Adrenal gland (tissue), 9 donors: ENCODE measurements at regions not wholly inside any gene's neighbourhood (a gene's known extent, or its start where the extent isn't known, plus 50 kb on each side); places are given as distances from the start of the nearest gene placed in this dataset.

Experiments used
- DNase-seq, 7 donors: peaks; one replicate each; pipeline ENCODE4 v3.0.0-alpha.2; 2019 to 2020
- H3K27ac ChIP-seq, 5 donors: fragments of 200-600 bp; sonication (generic) in 4 of 5; 1 replicate in 3 of 5; 2 replicates in 2 of 5; pipeline versions ENCODE4 v1.5.1 to v1.8.0; 2016 to 2020; ENCODE audit warnings: mild to moderate bottlenecking in 1 of 5
- H3K27me3 ChIP-seq: fragments of 200-600 bp; 2 replicates; pipeline ENCODE4 v1.8.0; 2021
- H3K36me3 ChIP-seq, 2 donors: fragments of 200-600 bp; replicated peaks in 1 of 2; 1 replicate in 1 of 2; 2 replicates in 1 of 2; pipeline versions ENCODE4 v1.5.1 to v1.8.0; 2018 to 2022
- H3K4me1 ChIP-seq, 2 donors: fragments of 200-600 bp; replicated peaks in 1 of 2; 1 replicate in 1 of 2; 2 replicates in 1 of 2; pipeline versions ENCODE4 v1.5.1 to v1.8.0; 2018 to 2021
- H3K4me3 ChIP-seq, 4 donors: fragments of 200-600 bp; sonication (generic) in 3 of 4; one replicate each; pipeline ENCODE4 v1.5.1; 2016 to 2018
- H3K9me3 ChIP-seq, 3 donors: fragments of 200-600 bp; sonication (generic) in 1 of 3; replicated peaks in 1 of 3; 1 replicate in 2 of 3; 2 replicates in 1 of 3; pipeline versions ENCODE4 v1.5.1 to v1.8.0; 2016 to 2021
- CTCF ChIP-seq, 6 experiments: fragments of 450-650 bp in 4 of 6; fragments of 200-600 bp in 2 of 6; sonication (generic) in 1 of 6; IDR thresholded peaks; 1 replicate in 5 of 6; 2 replicates in 1 of 6; pipeline versions ENCODE4 v1.5.1 to v1.8.0; 2016 to 2021; ENCODE audit warnings: antibody characterized with exemption in 6 of 6, mild to moderate bottlenecking in 2 of 6, moderate library complexity in 1 of 6
- POLR2A ChIP-seq, 2 donors: fragments of 450-650 bp; IDR thresholded peaks; one replicate each; pipeline ENCODE4 v1.6.1; 2017; ENCODE audit warnings: antibody characterized with exemption in 2 of 2, mild to moderate bottlenecking in 2 of 2, moderate library complexity in 1 of 2
- WGBS, 4 donors: extraction: QIAGEN DNeasy Blood & Tissue Kit in 2 of 4; methylation state at CpG; one replicate each; pipeline versions ENCODE4 v1.1.5 to v1.1.7; 2013 to 2017; 5-methylcytosine and 5-hydroxymethylcytosine counted together
- intact Hi-C, 2 donors: fragments of 100-400 bp; cut with DNase I; formaldehyde crosslinking; loops; one replicate each; pipeline versions ENCODE4 v1.14.1 to v1.15.0; 2022 to 2023
- donor health status: healthy with polysubstance abuse.
- donor health status: Bipolar disorder and iron deficiency.
- donor health status: DM: yes; HTN: yes; CAD: no.
- donor health status: DM: no; HTN: no; CAD: no.
- donor health status: DM: no; HTN: no; CAD: no.

DNA sequence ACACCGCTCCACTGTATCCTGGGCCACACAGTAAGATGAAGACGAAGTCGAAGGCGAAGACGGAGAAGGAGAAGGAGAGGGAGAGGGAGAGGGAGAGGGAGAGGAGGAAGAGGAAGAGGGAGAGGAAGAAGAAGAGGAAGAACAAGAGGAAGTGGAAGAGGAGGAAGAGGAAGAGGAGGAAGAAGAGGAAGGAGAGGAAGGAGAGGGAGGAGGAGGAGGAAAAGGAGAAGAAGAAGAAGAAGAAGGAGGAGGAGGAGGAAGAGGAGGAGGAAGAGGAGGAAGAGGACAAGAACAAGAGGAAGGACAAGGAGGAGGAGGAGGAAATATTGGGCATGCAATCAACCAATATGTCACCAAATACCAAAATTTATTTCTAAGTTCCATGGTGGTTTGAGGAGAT, 149.5 kb upstream of the ERCC4 start:
- Histone ChIP-seq H3K9me3 (no peaks in the 10 kb centered on the region), H3K4me3 (no peak overlapping the region), H3K36me3 (no peaks in the 10 kb centered on the region), H3K27ac (no peak overlapping the region), H3K4me1 (no peaks in the 10 kb centered on the region), H3K27me3 (no peaks in the 10 kb centered on the region)
- TF ChIP-seq POLR2A (IDR thresholded peaks at IDR 0.05): no peak
- TF ChIP-seq CTCF (IDR thresholded peaks at IDR 0.05): no peak
- 85 to 92% (median 89%) methylated on average over 5 of the region's 5 CpGs for WGBS, 4 donors
- no peak for DNase-seq
- intact Hi-C loops: no loop called here

- H3K36me3 ChIP-seq: no peaks in the 10 kb centered on the region
- intact Hi-C loops: no loop called here
- no peak overlapping the region for H3K27ac ChIP-seq
- no peaks in the 10 kb centered on the region for H3K27me3 ChIP-seq
- H3K4me1 ChIP-seq: no peaks in the 10 kb centered on the region
- H3K9me3 ChIP-seq: no peaks in the 10 kb centered on the region
- 65 to 80% (median 78%) methylated on average over 1 of the region's 1 CpG for WGBS, 4 donors
- no peak overlapping the region for H3K4me3 ChIP-seq
- no peak for DNase-seq
- TF ChIP-seq POLR2A (IDR thresholded peaks at IDR 0.05): no peak
- no peak for TF ChIP-seq CTCF (IDR thresholded peaks at IDR 0.05)
Measured at GRCh38 chr16:13772782-13773181, 147.2 kb upstream of the ERCC4 start.

GRCh38 chr16:13779676-13780075, 140.3 kb upstream of the ERCC4 start:
- Histone ChIP-seq H3K4me3 (no peak overlapping the region), H3K36me3 (no peaks in the 10 kb centered on the region), H3K4me1 (no peaks in the 10 kb centered on the region), H3K9me3 (no peaks in the 10 kb centered on the region), H3K27me3 (no peaks in the 10 kb centered on the region), H3K27ac (no peak overlapping the region)
- DNase-seq: no peak
- TF ChIP-seq CTCF (IDR thresholded peaks at IDR 0.05) (no peak), POLR2A (IDR thresholded peaks at IDR 0.05) (no peak)
- intact Hi-C loops: no loop called here
- WGBS, 4 donors: 71 to 79% (median 73%) methylated on average over 11 to 12 of the region's 12 CpGs

GRCh38 chr16:13780406-13781168, 139.4 kb upstream of the ERCC4 start:
- Histone ChIP-seq H3K27me3 (no peaks in the 10 kb centered on the region), H3K4me3 (no peak overlapping the region), H3K27ac (no peak overlapping the region), H3K4me1 (no peaks in the 10 kb centered on the region), H3K9me3 (no peaks in the 10 kb centered on the region), H3K36me3 (no peaks in the 10 kb centered on the region)
- intact Hi-C loops: no loop called here
- no peak for DNase-seq
- WGBS, 4 donors: 32 to 41% (median 35%) methylated on average over 7 of the region's 7 CpGs
- TF ChIP-seq CTCF (IDR thresholded peaks at IDR 0.05): no peak
- no peak for TF ChIP-seq POLR2A (IDR thresholded peaks at IDR 0.05)
